Colonic mucosa (tissue), 4 donors: ENCODE measurements at regions not wholly inside any gene's neighbourhood (a gene's known extent, or its start where the extent isn't known, plus 50 kb on each side); places are given as distances from the start of the nearest gene placed in this dataset.

Source experiments
- DNase-seq: peaks from one replicate; pipeline ENCODE4 v3.0.0-alpha.2; 2020
- H3K27ac ChIP-seq: fragments of 200-600 bp; one replicate; pipeline ENCODE4 v1.8.0; 2021
- H3K27me3 ChIP-seq: fragments of 200-600 bp; one replicate; pipeline ENCODE4 v1.8.0; 2021
- H3K36me3 ChIP-seq: fragments of 200-600 bp; one replicate; pipeline ENCODE4 v1.8.0; 2021
- H3K4me1 ChIP-seq: fragments of 200-600 bp; one replicate; pipeline ENCODE4 v1.8.0; 2021; ENCODE audit warnings: mild to moderate bottlenecking
- H3K4me3 ChIP-seq: fragments of 200-600 bp; one replicate; pipeline ENCODE4 v1.8.0; 2021
- H3K9ac ChIP-seq, 2 donors: one replicate each; pipeline ENCODE4 v1.7.0; 2013; ENCODE audit warnings: control low read depth in 2 of 2, low read depth in 2 of 2, low read length in 2 of 2
- H3K9me3 ChIP-seq: fragments of 200-600 bp; one replicate; pipeline ENCODE4 v1.8.0; 2021
- CTCF ChIP-seq: fragments of 200-600 bp; IDR thresholded peaks from one replicate; pipeline ENCODE4 v1.8.0; 2022; ENCODE audit warnings: antibody characterized with exemption, mild to moderate bottlenecking
- intact Hi-C: fragments of 100-400 bp; cut with DNase I; formaldehyde crosslinking; loops from one replicate; pipeline ENCODE4 v1.14.1; 2022
- donor health status: healthy.
- donor health status: DM: no; HTN: no; CAD: no.
- donor health status: DM: no; HTN: no; CAD: no.

GRCh38 chr9:135004772-135005171, 82.7 kb upstream of the OLFM1 start:
- Histone ChIP-seq H3K27me3 (no peaks in the 10 kb centered on the region), H3K9me3 (no peaks in the 10 kb centered on the region), H3K4me1 (no peaks in the 10 kb centered on the region), H3K36me3 (no peaks in the 10 kb centered on the region), H3K4me3 (no peak overlapping the region), H3K9ac (no peak overlapping the region), H3K27ac (no peak overlapping the region)
- intact Hi-C loops, result no loop called here
- TF ChIP-seq CTCF, result no peak
- no peak for DNase-seq

GRCh38 chr9:135006911-135007570, 80.4 kb upstream of the OLFM1 start:
- no peaks in the 10 kb centered on the region for H3K9me3 ChIP-seq
- intact Hi-C loops, result no loop called here
- H3K4me3 ChIP-seq, result no peak overlapping the region
- H3K27me3 ChIP-seq, result no peaks in the 10 kb centered on the region
- DNase-seq, result no peak
- H3K4me1 ChIP-seq, result no peaks in the 10 kb centered on the region
- no peak for TF ChIP-seq CTCF
- H3K9ac ChIP-seq, result no peak overlapping the region
- H3K36me3 ChIP-seq, result no peaks in the 10 kb centered on the region
- no peak overlapping the region for H3K27ac ChIP-seq

- H3K27me3 ChIP-seq, result no peaks in the 10 kb centered on the region
- no peaks in the 10 kb centered on the region for H3K36me3 ChIP-seq
- H3K27ac ChIP-seq, result no peak overlapping the region
- no peak for TF ChIP-seq CTCF
- no peak for DNase-seq
- H3K4me3 ChIP-seq, result no peak overlapping the region
- intact Hi-C loops, result no loop called here
- no peaks in the 10 kb centered on the region for H3K9me3 ChIP-seq
- no peak overlapping the region for H3K9ac ChIP-seq
- H3K4me1 ChIP-seq, result no peaks in the 10 kb centered on the region
Observed at GRCh38 chr9:135007601-135008000, 79.9 kb upstream of the OLFM1 start.

GRCh38 chr9:135008416-135008815, 79.1 kb upstream of the OLFM1 start:
- no peak overlapping the region for H3K27ac ChIP-seq
- no peak overlapping the region for H3K9ac ChIP-seq
- no peak for DNase-seq
- intact Hi-C loops, result no loop called here
- no peaks in the 10 kb centered on the region for H3K4me1 ChIP-seq
- no peaks in the 10 kb centered on the region for H3K27me3 ChIP-seq
- no peak overlapping the region for H3K4me3 ChIP-seq
- TF ChIP-seq CTCF, result no peak
- H3K36me3 ChIP-seq, result no peaks in the 10 kb centered on the region
- H3K9me3 ChIP-seq, result no peaks in the 10 kb centered on the region

GRCh38 chr9:135009051-135009560, 78.4 kb upstream of the OLFM1 start:
- TF ChIP-seq CTCF, result no peak
- no peaks in the 10 kb centered on the region for H3K36me3 ChIP-seq
- intact Hi-C loops, result no loop called here
- no peak overlapping the region for H3K27ac ChIP-seq
- H3K4me3 ChIP-seq, result no peak overlapping the region
- no peak for DNase-seq
- no peaks in the 10 kb centered on the region for H3K27me3 ChIP-seq
- H3K4me1 ChIP-seq, result no peaks in the 10 kb centered on the region
- H3K9me3 ChIP-seq, result no peaks in the 10 kb centered on the region
- H3K9ac ChIP-seq, result no peak overlapping the region
